Daoy (cell line): ENCODE measurements at regions not wholly inside any gene's neighbourhood (a gene's known extent, or its start where the extent isn't known, plus 50 kb on each side); places are given as distances from the start of the nearest gene placed in this dataset.
A peak's percentile ranks its signal among the peaks of the same experiment; 100 is the strongest.
"Not testable (repeated sequence)": the region's sequence is repeated elsewhere in the genome, so short reads cannot be mapped to it uniquely, and the experiment has no call there.

ENCODE experiments used
- DNase-seq: peaks from one replicate; pipeline ENCODE4 v3.0.0-alpha.2; 2015; ENCODE audit warnings: low read depth

DNA sequence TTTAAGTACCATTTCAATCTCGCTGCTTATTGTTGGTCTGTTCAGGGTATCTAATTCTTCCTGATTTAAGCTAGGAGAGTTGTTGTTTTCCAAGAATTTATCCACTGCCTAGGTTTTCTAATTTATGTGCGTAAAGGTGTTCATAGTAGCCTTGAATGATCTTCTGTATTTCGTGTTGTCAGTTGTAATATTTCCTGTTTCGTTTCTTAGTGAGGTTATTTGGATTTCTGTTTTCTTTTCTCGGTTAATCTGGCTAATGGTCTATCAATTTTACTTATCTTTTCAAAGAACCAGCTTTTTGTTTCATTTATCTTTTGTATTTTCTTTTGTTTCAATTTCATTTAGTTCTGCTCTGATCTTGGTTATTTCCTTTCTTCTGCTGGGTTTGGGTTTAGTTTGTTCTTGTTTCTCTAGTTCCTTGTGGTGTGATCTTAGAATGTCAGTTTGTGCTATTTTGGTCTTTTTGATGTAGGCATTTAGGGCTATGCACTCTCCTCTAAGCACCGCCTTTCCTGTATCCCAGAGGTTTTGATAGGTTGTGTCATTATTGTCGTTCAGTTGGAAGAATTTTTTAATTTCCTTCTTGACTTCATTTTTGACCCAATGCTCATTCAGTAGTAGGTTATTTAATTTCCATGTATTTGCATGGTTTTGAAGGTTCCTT is 92.5 kb upstream of the CSRP2 start:
- not testable (repeated sequence) for DNase-seq

- DNase-seq = no peak
Measured at GRCh38 chr12:76967181-76967885, 88.5 kb upstream of the CSRP2 start.

- DNase-seq = no peak
Measured at GRCh38 chr12:76964784-76965571, 86.2 kb upstream of the CSRP2 start.

GRCh38 chr12:76962099-76962498 is 83.3 kb upstream of the CSRP2 start:
- no peak for DNase-seq

GRCh38 chr12:76957301-76957700 is 78.5 kb upstream of the CSRP2 start:
- no peak for DNase-seq

GRCh38 chr12:76952995-76953394 is 74.2 kb upstream of the CSRP2 start:
- peak; percentile 6 for DNase-seq

- no peak for DNase-seq
Measured at GRCh38 chr12:76948879-76949278, 70.1 kb upstream of the CSRP2 start.

DNA sequence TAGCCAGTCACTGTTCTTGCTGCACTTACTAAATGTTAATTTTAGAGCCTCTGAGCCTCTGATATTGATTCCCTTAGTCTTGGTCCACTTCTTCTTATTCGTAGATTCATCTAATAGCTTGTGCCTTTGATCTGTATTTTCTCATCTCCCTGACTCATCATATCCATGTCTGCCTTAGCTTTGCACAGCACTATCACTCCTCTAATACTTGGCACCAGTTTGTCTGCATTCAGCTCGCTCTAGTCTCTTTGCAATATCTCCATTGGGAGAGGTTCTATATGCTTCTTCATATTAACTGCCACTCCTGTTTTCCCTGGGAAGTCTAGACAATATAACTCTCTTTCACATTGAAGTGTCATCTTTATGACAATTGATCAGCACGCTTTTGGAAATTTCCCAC is 68.5 kb upstream of the CSRP2 start:
- DNase-seq = no peak

- DNase-seq = no peak
Measured at GRCh38 chr12:76946446-76946845, 67.6 kb upstream of the CSRP2 start.

DNA sequence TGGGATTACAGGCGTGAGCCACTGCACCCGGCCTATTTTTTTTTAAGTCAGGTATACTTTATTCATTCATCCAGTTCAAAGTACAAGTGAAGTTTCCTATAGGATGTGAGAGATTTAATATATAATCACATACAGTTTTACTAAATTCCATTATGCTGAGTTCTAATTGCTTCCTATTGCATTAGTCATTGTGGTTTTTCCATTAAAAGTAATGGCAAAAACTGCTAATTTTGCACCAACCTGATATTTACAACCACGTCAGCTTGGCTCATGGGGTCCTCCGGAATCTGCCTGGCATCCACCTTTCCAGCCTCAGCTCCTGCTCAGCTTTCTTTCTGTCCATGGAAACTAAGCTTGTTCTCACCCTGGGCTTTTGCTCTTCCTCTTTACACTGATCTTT is 67.0 kb upstream of the CSRP2 start:
- DNase-seq = peak; percentile 13

DNA sequence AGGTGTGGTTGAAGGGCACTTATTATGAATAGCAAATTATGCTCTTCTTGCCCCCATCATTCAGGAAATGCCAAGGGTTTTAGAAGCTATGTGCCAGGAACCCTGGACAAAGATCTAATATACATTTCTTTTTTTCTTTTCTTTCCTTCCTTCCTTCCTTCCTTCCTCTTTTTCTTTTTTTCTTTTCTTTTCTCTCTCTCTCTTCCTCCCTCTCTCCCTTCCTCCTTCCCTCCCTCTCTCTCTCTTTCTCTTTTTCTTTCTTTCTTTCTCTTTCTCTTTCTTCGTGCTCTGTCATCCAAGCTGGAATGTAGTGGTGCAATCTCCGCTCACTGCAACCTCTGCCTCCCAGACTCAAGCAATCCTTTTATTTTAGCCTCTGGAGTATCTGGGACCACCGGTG is 66.1 kb upstream of the CSRP2 start:
- DNase-seq = no peak

DNA sequence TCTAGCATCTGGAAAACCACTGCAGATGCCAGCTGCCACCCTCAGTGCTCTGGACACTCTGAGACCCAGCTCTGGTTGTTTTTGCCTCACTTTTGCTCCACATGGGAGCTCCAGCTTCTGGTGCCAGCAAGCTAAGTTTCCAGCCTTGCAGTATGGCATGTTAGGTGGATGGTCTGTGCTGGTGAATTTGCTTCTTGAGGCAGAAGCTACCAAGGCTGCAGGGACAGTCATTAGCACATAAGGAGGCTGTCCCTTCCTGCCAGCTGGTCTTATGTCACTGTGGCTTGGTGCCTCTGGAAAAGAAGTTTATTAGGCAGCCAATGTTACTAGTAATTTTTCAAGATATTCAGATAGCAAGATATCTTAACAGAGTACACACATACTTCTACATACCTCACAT is 64.2 kb upstream of the CSRP2 start:
- DNase-seq = no peak

DNA sequence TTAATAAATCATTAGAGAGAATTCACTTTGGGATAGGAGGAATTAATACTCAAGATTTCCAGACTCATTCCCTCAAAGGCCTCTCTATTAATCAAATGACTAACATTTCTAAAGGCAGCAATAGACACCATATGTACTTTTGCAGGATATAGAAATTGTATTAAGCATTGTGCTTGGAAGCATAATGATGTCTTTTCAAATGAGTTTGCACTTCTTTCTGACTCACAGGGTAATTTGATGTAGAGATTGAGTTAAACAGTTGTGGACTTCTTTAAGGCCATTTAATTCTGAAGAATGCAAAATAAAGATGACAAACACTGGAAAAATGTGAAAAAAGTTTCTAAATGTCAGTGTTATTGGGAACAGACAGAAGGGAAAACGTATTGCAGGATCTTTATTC is 63.4 kb upstream of the CSRP2 start:
- DNase-seq = no peak

DNA sequence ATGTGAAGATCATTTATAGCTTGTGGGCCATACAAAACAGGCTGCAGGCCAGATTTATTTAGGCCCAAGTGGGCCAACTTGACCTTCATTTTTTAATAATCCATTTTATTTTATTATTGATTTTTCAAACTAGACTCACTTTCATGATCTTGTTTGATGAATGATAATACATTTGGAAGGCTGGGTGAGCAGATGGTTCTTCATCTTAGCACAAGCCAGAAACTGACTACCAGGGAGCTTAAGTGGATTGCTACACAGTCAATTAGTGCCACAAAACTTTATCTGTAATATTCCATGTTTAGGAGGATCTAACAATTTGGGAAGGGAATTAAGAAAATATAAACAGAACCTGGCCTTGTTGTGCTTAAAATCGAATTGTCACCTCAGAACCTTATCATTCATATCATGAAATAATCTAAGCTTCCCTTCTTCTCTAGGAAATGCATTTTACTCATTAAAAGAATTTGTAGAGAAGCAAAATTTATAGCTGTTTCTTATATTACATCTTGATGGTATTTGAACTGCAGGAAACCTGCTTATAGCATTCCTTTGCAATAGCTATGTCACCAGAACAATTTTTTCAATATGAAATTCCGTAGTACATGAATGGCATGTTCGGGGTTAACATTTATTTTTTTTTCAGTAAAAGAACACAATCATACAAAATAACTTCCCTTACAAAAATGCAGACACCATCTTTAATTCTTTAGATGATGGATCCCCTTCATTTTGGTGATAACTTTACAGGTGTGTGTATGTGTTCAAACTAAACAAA is 62.0 kb upstream of the CSRP2 start:
- DNase-seq = no peak

- DNase-seq = no peak
Measured at GRCh38 chr12:76939701-76940100, 60.9 kb upstream of the CSRP2 start.

GRCh38 chr12:76936275-76937193 is 57.7 kb upstream of the CSRP2 start:
- DNase-seq = no peak

- DNase-seq = not testable (repeated sequence)
Measured at GRCh38 chr12:76933392-76933791, 54.6 kb upstream of the CSRP2 start.

GRCh38 chr12:76929499-76929898 is 50.7 kb upstream of the CSRP2 start:
- DNase-seq = no peak
